ENCODE measurements at regions not wholly inside any gene's neighbourhood (a gene's known extent, or its start where the extent isn't known, plus 50 kb on each side); places are given as distances from the start of the nearest gene placed in this dataset.

DNA sequence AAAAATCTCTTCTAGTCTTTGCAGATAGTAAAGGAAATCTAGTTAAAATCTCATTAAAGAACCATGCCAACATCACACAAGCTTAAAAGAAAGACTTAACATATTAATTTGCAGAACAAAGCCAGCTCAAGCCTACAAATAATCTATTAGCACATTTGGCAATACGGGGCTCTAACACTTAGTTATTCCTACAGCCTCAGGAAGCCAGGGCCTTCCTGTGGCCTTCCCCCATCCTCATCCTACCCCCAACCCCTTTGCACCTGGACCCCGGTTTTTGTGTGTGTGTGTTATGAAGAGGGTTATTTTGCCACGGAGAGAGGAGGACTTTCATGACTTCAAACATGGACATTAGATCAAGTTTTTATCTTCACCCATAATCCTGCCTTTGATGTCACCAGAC, 64.6 kb downstream of the FOXB2 start:
- no peak for DNase-seq (ENCODE audit: low read depth)

DNA sequence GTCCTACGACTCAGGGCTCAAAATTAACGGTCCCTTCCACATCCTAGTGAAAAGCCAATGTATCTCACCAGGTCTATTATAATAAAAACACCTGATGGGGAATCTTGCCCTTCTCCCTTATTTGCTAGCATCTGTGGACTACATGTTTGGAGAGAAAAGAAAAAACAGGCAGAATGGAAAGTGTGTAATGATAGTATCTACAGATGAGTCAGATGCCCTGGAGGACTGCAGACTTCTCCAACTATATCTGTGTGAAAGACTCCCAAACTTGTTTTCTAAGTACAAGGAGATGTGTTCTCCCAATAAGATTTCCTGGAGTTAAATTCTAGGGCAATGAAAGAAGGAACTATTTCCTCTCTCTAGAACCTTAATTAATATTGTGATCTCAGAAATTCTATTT, 66.0 kb downstream of the FOXB2 start:
- peak; percentile 6 for DNase-seq (ENCODE audit: low read depth)

DNA sequence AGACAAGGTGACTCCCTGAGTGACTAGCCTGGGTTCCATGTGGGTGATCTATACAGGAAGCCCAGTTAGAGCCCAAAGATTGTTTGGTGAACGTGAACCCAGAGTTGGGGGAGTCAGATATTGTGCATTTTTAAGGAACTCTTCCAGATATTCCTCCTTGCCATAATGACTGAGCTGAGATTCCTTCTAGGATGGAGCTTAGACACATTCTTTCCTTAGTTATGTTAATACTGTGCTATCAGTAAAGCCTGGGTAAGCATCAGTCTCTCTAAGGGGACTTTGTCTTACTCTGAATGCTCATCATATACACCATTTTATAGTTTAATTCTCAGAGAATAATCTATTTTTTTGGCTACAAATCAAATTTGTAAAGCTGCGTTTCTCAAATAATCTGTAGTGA, 68.1 kb downstream of the FOXB2 start:
- no peak for DNase-seq (ENCODE audit: low read depth)

DNA sequence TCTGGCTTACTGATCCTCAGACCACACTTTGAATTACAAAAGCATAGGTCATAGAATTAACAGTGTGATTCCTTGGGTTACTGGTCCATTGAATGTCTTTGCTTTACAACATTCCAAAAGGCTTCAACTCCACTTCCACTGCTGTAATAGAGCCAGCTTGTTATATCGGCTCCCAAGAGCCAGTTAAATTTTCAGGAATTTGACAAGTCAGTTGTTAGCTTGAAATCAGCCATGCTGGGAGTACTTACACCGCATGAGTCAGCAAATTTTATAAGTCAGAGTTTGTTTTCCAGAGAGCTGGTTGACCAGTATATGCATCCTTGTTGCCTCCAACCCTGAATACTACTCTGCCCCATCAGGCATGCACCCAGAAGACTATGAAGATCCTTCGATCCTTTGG, 73.1 kb downstream of the FOXB2 start:
- DNase-seq (ENCODE audit: low read depth), result peak; percentile 40

DNA sequence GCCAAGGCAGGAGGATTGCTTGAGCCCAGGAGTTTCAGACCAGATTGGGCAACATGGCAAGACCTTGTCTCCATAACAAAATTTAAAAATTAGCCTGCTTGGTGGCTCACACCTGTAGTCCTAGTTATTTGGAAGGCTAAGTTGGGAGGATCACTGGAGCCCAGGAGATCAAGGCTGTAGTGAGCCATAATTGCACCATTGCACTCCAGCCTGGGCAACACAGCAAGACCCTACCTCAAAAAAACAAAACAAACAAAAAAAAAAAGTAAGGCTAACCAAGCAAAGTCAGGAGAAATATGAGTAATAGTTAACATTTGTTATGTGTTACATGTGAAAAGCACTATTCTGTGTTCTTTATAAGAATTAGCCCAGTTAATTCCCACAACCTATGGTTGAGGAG, 74.7 kb downstream of the FOXB2 start:
- DNase-seq (ENCODE audit: low read depth), result no peak

DNA sequence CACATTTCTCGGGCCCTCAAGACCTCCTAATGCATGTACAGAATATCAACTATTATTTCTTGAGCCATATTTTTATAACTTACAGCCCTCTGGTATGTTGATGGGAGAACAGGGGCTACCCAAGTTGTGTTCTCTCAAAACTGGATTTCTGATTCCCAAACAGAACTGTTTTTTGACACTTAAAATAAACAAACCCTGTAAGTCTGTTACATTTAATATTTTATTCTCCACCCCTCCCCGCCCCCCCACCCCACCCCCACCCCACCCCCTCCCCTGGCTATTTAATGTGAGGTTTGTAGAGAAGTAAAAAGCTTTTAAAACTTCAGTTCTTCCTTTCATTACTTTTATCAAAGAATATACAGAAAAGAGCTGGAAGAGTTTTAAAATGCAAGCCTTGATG, 77.9 kb downstream of the FOXB2 start:
- DNase-seq (ENCODE audit: low read depth), result no peak

DNA sequence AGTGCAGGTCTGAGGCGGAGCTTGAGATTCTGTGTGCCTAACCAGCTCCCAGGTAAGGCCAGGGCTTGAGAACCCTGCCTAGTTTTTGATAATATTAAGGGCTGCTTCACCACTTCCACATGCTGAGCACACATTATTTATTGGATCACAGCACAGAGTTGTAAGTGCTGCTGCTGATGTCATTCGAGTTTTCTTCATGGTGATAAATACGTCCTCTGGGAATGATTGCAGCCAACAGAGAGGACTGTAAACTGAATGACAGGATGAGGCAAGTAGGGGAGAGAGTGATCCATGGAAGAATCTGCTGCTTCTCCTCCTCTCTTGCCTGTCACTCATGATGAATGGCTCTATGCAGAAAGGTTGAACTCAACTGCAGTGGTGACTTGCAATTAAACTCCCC, 77.9 kb upstream of the VPS13A start:
- DNase-seq (ENCODE audit: low read depth), result no peak

DNA sequence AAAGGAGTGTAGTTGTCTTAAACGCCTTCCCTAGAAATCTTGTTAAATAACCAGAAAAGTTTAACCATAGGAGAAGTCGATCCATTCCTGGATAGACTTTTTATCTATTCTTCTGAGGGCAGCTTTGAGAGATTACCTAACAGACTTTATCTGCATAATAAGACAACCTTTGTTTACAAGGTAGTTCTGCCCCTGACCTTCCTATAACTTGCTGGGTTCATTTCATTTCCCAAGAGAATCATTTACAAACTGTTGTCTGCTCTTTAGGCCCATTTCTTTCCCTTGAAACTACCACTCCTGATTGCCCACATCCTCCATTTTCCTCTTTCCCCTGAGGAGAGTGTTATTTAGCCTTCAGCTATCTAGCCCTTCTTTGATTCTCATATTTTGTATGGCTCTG, 65.9 kb upstream of the VPS13A start:
- DNase-seq (ENCODE audit: low read depth), result no peak

DNA sequence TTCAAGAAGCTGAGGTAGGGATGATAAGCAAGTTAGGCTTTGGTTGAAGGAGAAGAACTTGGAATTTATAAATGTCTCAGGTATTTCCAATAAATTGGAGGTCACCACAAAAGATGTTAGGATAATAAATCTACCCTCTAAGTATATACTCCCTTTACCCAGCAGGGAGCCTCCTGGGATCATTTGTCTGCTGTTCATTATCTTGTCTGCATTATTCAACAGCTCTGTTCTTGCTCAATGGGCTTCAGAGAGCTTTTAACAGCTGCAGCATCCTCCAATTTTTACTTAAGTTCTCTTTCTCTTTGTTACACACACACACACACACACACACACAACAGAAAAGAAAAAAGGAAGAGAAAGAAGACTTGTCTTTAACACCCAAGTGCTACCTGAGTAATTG, 51.7 kb upstream of the VPS13A start:
- DNase-seq (ENCODE audit: low read depth), result no peak

DNA sequence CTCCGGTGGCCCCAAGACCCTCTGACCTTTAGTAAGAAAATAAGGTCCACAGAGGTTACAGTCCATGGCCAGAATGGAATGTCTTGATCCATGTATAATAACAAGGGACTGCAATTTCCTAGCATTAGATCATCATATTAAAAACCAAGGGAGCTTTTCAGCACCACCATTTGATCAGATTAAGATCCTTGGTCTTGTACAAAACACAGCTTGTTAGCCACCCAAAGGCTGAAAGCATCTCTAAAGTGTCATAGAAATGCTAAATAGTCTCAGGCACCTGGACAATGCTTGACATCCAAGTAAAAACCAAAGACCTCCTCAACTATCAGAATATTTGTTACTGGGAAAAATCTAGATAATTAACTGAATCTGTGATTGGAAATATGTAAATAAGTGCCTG, 50.3 kb upstream of the VPS13A start:
- no peak for DNase-seq (ENCODE audit: low read depth)

Measured in EH (cell line).